NOMO-1 treated with dmso at 0.1 percent for 144 hours (cell line): ENCODE measurements at regions not wholly inside any gene's neighbourhood (a gene's known extent, or its start where the extent isn't known, plus 50 kb on each side); places are given as distances from the start of the nearest gene placed in this dataset.

Experiments
- DNase-seq: peaks from one replicate; lab custom pipeline; 2025; ENCODE audit not compliant: unreplicated experiment; lab: John Stamatoyannopoulos, UW

DNA sequence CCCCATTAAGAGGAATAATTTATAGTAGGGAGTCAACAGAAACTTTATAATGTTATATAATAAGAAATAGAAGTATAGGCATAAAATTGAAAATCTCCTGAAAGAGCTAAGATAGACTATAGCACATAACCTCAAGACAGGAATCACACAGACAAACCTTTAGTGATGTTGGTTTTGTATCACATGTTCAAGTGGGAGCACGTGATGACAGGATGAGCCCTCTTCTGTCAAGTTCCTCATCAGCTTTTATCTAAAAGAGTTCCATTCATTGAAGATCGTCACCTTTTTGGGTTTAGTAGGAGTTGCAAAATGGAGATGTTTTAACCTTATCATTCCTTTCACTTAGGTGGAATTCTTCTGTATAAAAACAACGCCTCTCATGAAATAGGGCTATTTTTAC is 127.0 kb downstream of the MCHR2 start:
- DNase-seq, result no peak

DNA sequence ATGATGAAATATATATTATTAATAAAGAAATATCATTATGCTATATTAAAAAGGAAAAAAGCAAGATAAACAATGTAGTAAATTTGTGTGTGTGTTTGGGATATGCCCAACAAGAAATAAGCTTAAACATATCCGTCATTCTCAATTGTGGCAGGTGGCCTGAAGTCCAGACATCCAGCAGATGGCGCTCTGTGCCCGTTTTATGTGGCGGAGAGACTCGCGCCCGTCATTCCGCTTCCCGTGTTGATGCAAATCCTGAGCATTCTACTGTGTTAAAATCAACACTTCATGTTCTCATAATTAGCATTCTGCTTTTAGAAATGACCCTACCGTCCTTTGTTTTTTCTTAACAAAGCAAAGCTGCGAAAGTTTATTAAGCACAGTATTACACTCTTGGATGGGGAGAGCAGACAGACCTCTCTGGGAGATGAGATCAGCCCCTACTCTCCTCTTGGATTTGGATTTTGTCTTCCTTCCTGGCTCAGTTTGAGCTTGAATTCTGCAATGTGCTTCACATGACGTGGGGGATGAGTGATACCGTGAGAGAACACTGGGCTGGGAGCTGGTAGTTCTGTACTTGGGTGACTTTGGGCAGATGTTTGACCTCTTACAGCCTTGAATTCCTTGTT is 125.8 kb downstream of the MCHR2 start:
- peak; percentile 47 for DNase-seq
